Right ventricle myocardium inferior (tissue), 1 donor: ENCODE measurements at regions not wholly inside any gene's neighbourhood (a gene's known extent, or its start where the extent isn't known, plus 50 kb on each side); places are given as distances from the start of the nearest gene placed in this dataset.

Experiments used
- ATAC-seq: fragments of 200-7000 bp; cut with Tn5 transposase; one replicate; pipeline ENCODE4 v1.9.1; 2020; ENCODE audit warnings: mild to moderate bottlenecking, moderate library complexity
- DNase-seq: peaks from one replicate; pipeline ENCODE4 v3.0.0; 2021; ENCODE audit errors: missing footprints
- intact Hi-C: fragments of 100-400 bp; cut with DNase I; formaldehyde crosslinking; loops from one replicate; pipeline ENCODE4 v1.11.0; 2022
- donor health status: DM: no; HTN: yes; CAD: no; lungs with severe emphysema.

GRCh38 chr7:96503597-96503996, 181.7 kb upstream of the SLC25A13 start:
- DNase-seq = no peak
- ATAC-seq = no peak
- intact Hi-C loops = no loop called here

DNA sequence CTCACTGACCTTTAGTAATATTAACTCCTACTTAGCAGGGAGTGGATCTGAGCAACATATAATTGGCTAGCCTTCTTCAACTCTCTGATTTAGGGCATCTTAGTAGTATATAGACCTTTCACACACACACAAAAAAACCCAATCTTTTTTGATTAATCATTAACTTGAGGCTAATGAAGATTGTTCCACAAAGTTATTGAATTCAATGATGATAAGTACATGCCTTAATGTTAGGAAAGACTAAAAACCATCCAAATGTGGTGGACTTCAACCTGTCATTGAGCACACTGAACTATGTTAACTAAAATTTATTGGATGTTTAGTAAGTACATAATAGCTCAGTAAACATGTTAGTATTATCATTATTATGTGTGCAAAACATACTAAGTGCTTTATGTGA, 179.4 kb upstream of the SLC25A13 start:
- DNase-seq (no peak), ATAC-seq (no peak)
- intact Hi-C loops = no loop called here

GRCh38 chr7:96499532-96499931, 177.6 kb upstream of the SLC25A13 start:
- intact Hi-C loops = no loop called here
- no peak for DNase-seq

DNA sequence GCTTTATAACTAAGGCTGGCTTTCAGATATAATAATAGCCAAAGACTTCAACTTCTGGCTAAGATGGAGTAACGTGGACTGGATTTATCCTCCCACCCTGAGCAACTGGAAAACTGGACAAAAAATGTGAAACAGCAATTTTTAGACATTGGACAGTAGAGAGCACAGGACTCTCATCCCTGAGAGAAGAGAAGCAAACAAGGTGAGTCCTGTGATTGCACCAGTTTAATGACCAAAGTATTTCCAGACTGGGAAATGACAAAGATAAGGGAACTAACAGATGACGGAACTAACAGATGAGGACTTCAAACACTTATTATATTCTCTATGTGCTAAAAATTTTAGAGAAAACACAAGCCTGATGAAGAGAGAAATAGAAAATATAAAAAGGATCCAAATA, 175.7 kb upstream of the SLC25A13 start:
- intact Hi-C loops = no loop called here
- DNase-seq (no peak), ATAC-seq (no peak)

More at GRCh38 chr7:96499532-96499931, 177.6 kb upstream of the SLC25A13 start:
- no peak for ATAC-seq

- intact Hi-C loops = no loop called here
- no peak for ATAC-seq
- DNase-seq = no peak
Observed at GRCh38 chr7:96495751-96496216, 173.9 kb upstream of the SLC25A13 start.

DNA sequence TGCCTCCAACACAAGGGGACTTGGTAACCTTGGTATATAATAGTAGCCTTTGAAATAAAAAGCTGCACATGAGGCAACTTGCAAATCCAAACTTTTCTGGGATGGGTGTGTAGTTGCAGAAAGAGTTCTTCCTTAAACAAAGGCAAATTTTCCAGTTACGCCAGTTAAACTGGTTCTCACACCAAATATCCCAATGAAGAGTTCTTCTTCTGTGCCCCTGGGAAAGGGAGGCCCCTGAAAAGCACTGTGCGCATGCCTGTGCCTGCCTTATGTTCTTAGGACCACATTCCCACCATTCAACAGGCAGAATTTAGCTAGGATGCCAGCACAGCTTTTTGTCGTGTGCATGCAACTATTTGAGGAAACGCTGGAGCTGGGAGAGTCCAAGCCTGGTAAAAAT, 164.8 kb upstream of the SLC25A13 start:
- ATAC-seq = no peak
- intact Hi-C loops = no loop called here
- no peak for DNase-seq

DNA sequence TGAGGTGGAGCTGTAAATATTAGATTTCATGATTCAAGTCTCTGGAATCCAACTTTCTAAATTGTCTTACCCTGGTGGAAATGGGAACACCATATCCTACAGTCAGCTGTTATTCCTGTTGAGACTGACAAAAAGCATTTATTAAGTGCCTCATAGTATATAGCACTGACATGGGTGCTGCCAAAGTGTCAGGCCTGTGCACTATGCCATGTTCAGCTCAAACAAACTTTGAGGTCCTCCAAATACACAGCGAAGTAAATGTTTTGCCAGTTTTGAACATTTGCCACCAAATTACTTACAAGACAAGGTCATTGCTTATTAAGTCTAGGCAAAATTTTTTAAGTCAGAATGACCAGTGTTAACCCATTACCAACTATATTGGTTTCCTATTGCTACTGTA, 162.9 kb upstream of the SLC25A13 start:
- DNase-seq = no peak
- ATAC-seq = no peak

GRCh38 chr7:96484091-96484490, 162.2 kb upstream of the SLC25A13 start:
- ATAC-seq (no peak), DNase-seq (no peak)
- intact Hi-C loops = no loop called here

More for the DNA sequence above, 162.9 kb upstream of the SLC25A13 start:
- intact Hi-C loops = no loop called here

GRCh38 chr7:96481796-96482195, 159.9 kb upstream of the SLC25A13 start:
- ATAC-seq (no peak), DNase-seq (no peak)
- intact Hi-C loops = no loop called here

DNA sequence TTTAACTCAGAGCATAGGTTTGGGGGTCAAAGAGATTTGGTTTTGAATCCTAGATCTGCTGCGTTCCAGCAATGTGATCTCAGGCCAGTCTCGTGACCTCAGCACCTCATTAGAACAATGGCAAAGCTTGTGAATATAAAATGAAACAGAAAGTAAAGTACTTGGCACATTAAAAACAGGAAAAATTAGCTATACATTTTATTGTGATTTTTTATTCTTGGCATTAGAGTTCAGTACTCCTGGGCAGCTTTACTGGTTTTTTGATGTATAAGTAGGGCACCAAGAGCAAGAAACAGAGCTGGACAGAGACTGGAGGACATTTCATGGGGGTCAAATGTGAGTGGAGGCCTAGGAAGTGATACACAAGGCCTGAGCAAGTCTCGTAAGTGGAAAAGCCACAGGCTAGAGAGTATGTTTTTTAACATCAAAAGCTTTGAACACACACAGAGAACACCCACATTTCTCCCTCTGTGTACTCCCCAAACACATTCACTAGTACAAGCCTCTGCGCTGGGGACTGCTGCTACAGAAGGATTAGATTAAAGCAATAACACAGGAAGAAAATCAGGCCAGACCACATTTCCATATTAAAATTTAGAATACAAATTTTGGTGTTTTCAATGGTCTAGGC, 157.2 kb upstream of the SLC25A13 start:
- ATAC-seq (no peak), DNase-seq (no peak)
- intact Hi-C loops = no loop called here

GRCh38 chr7:96471606-96472005, 149.7 kb upstream of the SLC25A13 start:
- intact Hi-C loops = no loop called here
- no peak for DNase-seq
- no peak for ATAC-seq

- intact Hi-C loops = no loop called here
- no peak for ATAC-seq
- DNase-seq = no peak
Observed at GRCh38 chr7:96452146-96452545, 130.2 kb upstream of the SLC25A13 start.

GRCh38 chr7:96449094-96449493, 127.2 kb upstream of the SLC25A13 start:
- ATAC-seq (no peak), DNase-seq (no peak)
- intact Hi-C loops = no loop called here

DNA sequence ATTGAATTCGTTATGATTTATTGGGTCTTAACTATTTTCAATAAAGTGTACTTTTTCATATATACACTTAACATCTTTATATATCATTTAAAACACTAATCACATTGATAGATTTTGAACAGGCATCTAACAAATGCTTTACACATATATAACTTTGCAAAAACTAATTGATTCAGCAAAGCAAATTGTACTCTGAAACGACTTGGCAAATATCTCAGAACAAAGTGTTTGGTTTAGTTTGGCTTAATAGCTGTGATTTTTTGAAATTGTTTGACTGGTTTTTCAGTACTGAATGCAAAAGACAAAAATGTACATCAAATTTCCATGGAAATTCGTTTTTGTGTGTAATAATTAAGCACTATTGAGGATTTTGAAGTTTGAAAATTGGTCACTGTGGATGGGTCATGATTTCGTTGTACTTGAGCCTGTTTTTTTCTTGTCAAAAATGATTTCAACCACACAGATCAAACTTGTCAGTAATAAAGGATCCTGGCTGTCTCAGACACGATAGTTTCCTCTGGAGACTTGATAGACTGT, 125.3 kb upstream of the SLC25A13 start:
- ATAC-seq (no peak), DNase-seq (no peak)
- intact Hi-C loops = no loop called here

GRCh38 chr7:96441436-96442084, 119.7 kb upstream of the SLC25A13 start:
- intact Hi-C loops = no loop called here
- ATAC-seq (peak; percentile 59), DNase-seq (no peak)

- intact Hi-C loops = no loop called here
- no peak for DNase-seq
- no peak for ATAC-seq
Observed at GRCh38 chr7:96440328-96440727, 118.4 kb upstream of the SLC25A13 start.

- intact Hi-C loops = no loop called here
- no peak for ATAC-seq
- no peak for DNase-seq
Observed at GRCh38 chr7:96436880-96437279, 115.0 kb upstream of the SLC25A13 start.

- peak; percentile 9 for DNase-seq
- no peak for ATAC-seq
- intact Hi-C loops = no loop called here
Observed at GRCh38 chr7:96430356-96430755, 108.5 kb upstream of the SLC25A13 start.

- intact Hi-C loops = no loop called here
- no peak for ATAC-seq
- no peak for DNase-seq
Observed at GRCh38 chr7:96427143-96427542, 105.2 kb upstream of the SLC25A13 start.

GRCh38 chr7:96426685-96427084, 104.8 kb upstream of the SLC25A13 start:
- intact Hi-C loops = no loop called here
- ATAC-seq (no peak), DNase-seq (no peak)
